HG02678 (cell line): ENCODE measurements at regions not wholly inside any gene's neighbourhood (a gene's known extent, or its start where the extent isn't known, plus 50 kb on each side); places are given as distances from the start of the nearest gene placed in this dataset.

Experiments
- ATAC-seq: cut with Tn5 transposase; IDR thresholded peaks from one replicate; pipeline ENCODE4 v1.9.1; 2021; ENCODE audit warnings: mild to moderate bottlenecking, moderate library complexity; ENCODE audit not compliant: unreplicated experiment

- no peak for ATAC-seq
These were observed 824.1 kb upstream of the IGFBP3 start for GRCh38 chr7:46744957-46745706.

- ATAC-seq, result no peak
These were observed 821.5 kb upstream of the IGFBP3 start for GRCh38 chr7:46742601-46743000.

- no peak for ATAC-seq
These were observed 821.0 kb upstream of the IGFBP3 start for GRCh38 chr7:46741938-46742540.

GRCh38 chr7:46741181-46741580, 820.1 kb upstream of the IGFBP3 start:
- no peak for ATAC-seq

- ATAC-seq, result no peak
These were observed 818.6 kb upstream of the IGFBP3 start for GRCh38 chr7:46739518-46740234.

GRCh38 chr7:46738796-46739195, 817.7 kb upstream of the IGFBP3 start:
- ATAC-seq, result no peak

GRCh38 chr7:46738165-46738564, 817.1 kb upstream of the IGFBP3 start:
- no peak for ATAC-seq

- no peak for ATAC-seq
These were observed 804.8 kb upstream of the IGFBP3 start for GRCh38 chr7:46725838-46726237.

GRCh38 chr7:46725136-46725535, 804.1 kb upstream of the IGFBP3 start:
- ATAC-seq, result no peak

- ATAC-seq, result no peak
These were observed 802.7 kb upstream of the IGFBP3 start for GRCh38 chr7:46723742-46724141.

- no peak for ATAC-seq
These were observed 801.9 kb upstream of the IGFBP3 start for GRCh38 chr7:46723003-46723402.

- ATAC-seq, result no peak
These were observed 799.7 kb upstream of the IGFBP3 start for GRCh38 chr7:46720761-46721160.

GRCh38 chr7:46719616-46720015, 798.5 kb upstream of the IGFBP3 start:
- no peak for ATAC-seq

GRCh38 chr7:46716926-46717325, 795.9 kb upstream of the IGFBP3 start:
- no peak for ATAC-seq

- ATAC-seq, result no peak
These were observed 794.5 kb upstream of the IGFBP3 start for GRCh38 chr7:46715579-46715978.

GRCh38 chr7:46714904-46715303, 793.8 kb upstream of the IGFBP3 start:
- no peak for ATAC-seq

GRCh38 chr7:46713868-46714596, 793.0 kb upstream of the IGFBP3 start:
- no peak for ATAC-seq

GRCh38 chr7:46710927-46711326, 789.9 kb upstream of the IGFBP3 start:
- no peak for ATAC-seq

- no peak for ATAC-seq
These were observed 786.9 kb upstream of the IGFBP3 start for GRCh38 chr7:46707973-46708372.

GRCh38 chr7:46705386-46706255, 784.5 kb upstream of the IGFBP3 start:
- ATAC-seq, result no peak
